A549 (cell line): ENCODE measurements at regions not wholly inside any gene's neighbourhood (a gene's known extent, or its start where the extent isn't known, plus 50 kb on each side); places are given as distances from the start of the nearest gene placed in this dataset.

Experiments used
- ATAC-seq, 2 experiments: fragments of 200-7000 bp in 1 of 2; fragments of >200 bp in 1 of 2; cut with Nextera tagmentation in 1 of 2; cut with Tn5 transposase in 1 of 2; 3 replicates each; pipeline versions ENCODE4 v1.8.0 to v1.9.1; 2018 to 2020; ENCODE audit warnings: mild to moderate bottlenecking in 1 of 2, moderate library complexity in 1 of 2
- CTCF ChIA-PET: fragments of 300-600 bp; sonication (Branson Sonifier 250); formaldehyde crosslinking; extraction: SDS; loops from one replicate; lab custom pipeline; 2021; ENCODE audit warnings: antibody characterized with exemption, inconsistent platforms; lab: Yijun Ruan, JAX
- POLR2A ChIA-PET: fragments of 350-600 bp; formaldehyde crosslinking; extraction: SDS; loops from one replicate; lab custom pipeline; 2021; ENCODE audit warnings: antibody characterized with exemption, inconsistent platforms; lab: Yijun Ruan, JAX
- DNase-seq, 2 experiments: peaks; one replicate each; pipeline versions ENCODE4 v3.0.0 to v3.0.0-alpha.2; 2011 to 2016; ENCODE audit warnings: low read depth in 1 of 2, low spot score in 1 of 2
- FAIRE-seq: peaks from 2 replicates; lab custom pipeline; 2011; peaks lifted over from hg19 to GRCh38; lab: Jason Lieb, UNC
- H3K27ac ChIP-seq, 2 experiments: fragments of >200 bp; sonication (Bioruptor Twin); formaldehyde crosslinking; 3 replicates each; pipeline ENCODE4 v1.5.1; 2016 to 2017
- H3K4me1 ChIP-seq: fragments of >200 bp; sonication (Bioruptor Twin); formaldehyde crosslinking; 3 replicates; pipeline ENCODE4 v1.6.1; 2016
- H3K4me2 ChIP-seq: fragments of >200 bp; sonication (Bioruptor Twin); formaldehyde crosslinking; 3 replicates; pipeline ENCODE4 v1.6.1; 2016
- H3K4me3 ChIP-seq: fragments of >200 bp; sonication (Bioruptor Twin); formaldehyde crosslinking; 3 replicates; pipeline ENCODE4 v1.5.1; 2016
- H3K9me3 ChIP-seq: fragments of >200 bp; sonication (Bioruptor Twin); formaldehyde crosslinking; 3 replicates; pipeline ENCODE4 v1.6.1; 2016
- BHLHE40 ChIP-seq: IDR thresholded peaks from 2 replicates; pipeline ENCODE4 v1.6.1; 2012; ENCODE audit warnings: low read depth, low read length, inconsistent platforms
- CBX8 ChIP-seq: fragments of 200-600 bp; sonication (generic); IDR thresholded peaks from 2 replicates; pipeline ENCODE4 v1.6.1; 2016
- CHD4 ChIP-seq: fragments of 200-600 bp; sonication (generic); IDR thresholded peaks from 2 replicates; pipeline ENCODE4 v1.6.1; 2016; ENCODE audit warnings: antibody characterized with exemption, mild to moderate bottlenecking, borderline replicate concordance
- EHMT2 ChIP-seq: fragments of 200-600 bp; sonication (generic); IDR thresholded peaks from 2 replicates; pipeline ENCODE4 v1.6.1; 2016; ENCODE audit warnings: antibody characterized with exemption, low read depth, mild to moderate bottlenecking, moderate library complexity
- HOXB13 ChIP-seq: fragments of 250-450 bp; sonication (Bioruptor Pico); IDR thresholded peaks from 2 replicates; pipeline ENCODE4 v1.5.0; 2020; ENCODE audit warnings: low read depth, mild to moderate bottlenecking, moderate library complexity
- HOXB5 ChIP-seq: fragments of 250-450 bp; sonication (Bioruptor Pico); IDR thresholded peaks from 2 replicates; pipeline ENCODE4 v1.5.0; 2020; ENCODE audit warnings: mild to moderate bottlenecking, moderate library complexity
- JUN ChIP-seq, 2 experiments: fragments of >200 bp; sonication (Bioruptor Twin); formaldehyde crosslinking; IDR thresholded peaks; 2 replicates in 1 of 2; 3 replicates in 1 of 2; pipeline ENCODE4 v1.6.1; 2016 to 2017
- JUNB ChIP-seq: fragments of >200 bp; sonication (Bioruptor Twin); formaldehyde crosslinking; IDR thresholded peaks from 2 replicates; pipeline ENCODE4 v1.6.1; 2016
- KDM1A ChIP-seq: fragments of 200-600 bp; sonication (generic); IDR thresholded peaks from 2 replicates; pipeline ENCODE4 v1.6.1; 2016; ENCODE audit warnings: low read depth, mild to moderate bottlenecking
- MAFK ChIP-seq: fragments of 450-650 bp; IDR thresholded peaks from 2 replicates; pipeline ENCODE4 v1.6.1; 2014; ENCODE audit not compliant: partially characterized antibody
- MYC ChIP-seq: IDR thresholded peaks from 2 replicates; pipeline ENCODE4 v1.6.1; 2012; ENCODE audit warnings: mild to moderate bottlenecking, inconsistent platforms, low read length, improper control_type of control experiment, borderline replicate concordance
- NR3C1 ChIP-seq: fragments of >200 bp; sonication (Bioruptor Twin); formaldehyde crosslinking; IDR thresholded peaks from 3 replicates; pipeline ENCODE4 v1.6.1; 2017
- RARB ChIP-seq: fragments of 250-450 bp; sonication (Bioruptor Pico); IDR thresholded peaks from 2 replicates; pipeline ENCODE4 v1.8.0; 2021; ENCODE audit warnings: mild to moderate bottlenecking, moderate library complexity
- RNF2 ChIP-seq: fragments of 200-600 bp; sonication (generic); IDR thresholded peaks from 2 replicates; pipeline ENCODE4 v1.6.1; 2016; ENCODE audit warnings: low read depth, mild to moderate bottlenecking, antibody characterized with exemption, moderate library complexity, borderline replicate concordance
- TFCP2L1 ChIP-seq: fragments of 250-450 bp; sonication (Bioruptor Pico); IDR thresholded peaks from 2 replicates; pipeline ENCODE4 v1.5.0; 2021; ENCODE audit warnings: mild to moderate bottlenecking
- TP53 ChIP-seq: fragments of 250-450 bp; sonication (Bioruptor Pico); IDR thresholded peaks from 2 replicates; pipeline ENCODE4 v1.5.0; 2021; ENCODE audit warnings: mild to moderate bottlenecking, moderate library complexity
- ZC3H11A ChIP-seq: fragments of 450-650 bp; IDR thresholded peaks from 2 replicates; pipeline ENCODE4 v1.6.1; 2014; ENCODE audit warnings: antibody characterized with exemption, mild to moderate bottlenecking
- ZFP36 ChIP-seq: fragments of 450-650 bp; IDR thresholded peaks from 2 replicates; pipeline ENCODE4 v1.6.1; 2014; ENCODE audit warnings: borderline replicate concordance; ENCODE audit not compliant: partially characterized antibody
- ZNF302 ChIP-seq: fragments of 250-450 bp; sonication (Bioruptor Pico); IDR thresholded peaks from 2 replicates; pipeline ENCODE4 v1.9.0; 2021; ENCODE audit warnings: inconsistent platforms, mild to moderate bottlenecking, moderate library complexity
- WGBS: methylation state at CpG from one replicate; pipeline ENCODE4 v1.1.6; 2017; ENCODE audit errors: missing lambda C conversion rate; 5-methylcytosine and 5-hydroxymethylcytosine counted together
- TF ChIP-seq, protein P1 (sequence below): fragments of 200-600 bp; sonication (generic); IDR thresholded peaks from 2 replicates; pipeline ENCODE4 v1.6.1; 2016; ENCODE audit warnings: antibody characterized with exemption, mild to moderate bottlenecking, moderate library complexity
- TF ChIP-seq, protein P2 (sequence below): fragments of >200 bp; sonication (Bioruptor Twin); formaldehyde crosslinking; IDR thresholded peaks from 2 replicates; pipeline ENCODE4 v1.6.1; 2016
- TF ChIP-seq, protein P3 (sequence below): IDR thresholded peaks from 2 replicates; pipeline ENCODE4 v1.6.1; 2012; ENCODE audit warnings: low read depth, borderline replicate concordance
- TF ChIP-seq, protein P4 (sequence below): fragments of >200 bp; sonication (Bioruptor Twin); formaldehyde crosslinking; IDR thresholded peaks from 3 replicates; pipeline ENCODE4 v1.5.1; 2016
- TF ChIP-seq, protein P5 (sequence below): fragments of 450-650 bp; IDR thresholded peaks from 2 replicates; pipeline ENCODE4 v1.6.1; 2014; ENCODE audit warnings: antibody characterized with exemption
- TF ChIP-seq, protein P6 (sequence below): fragments of >200 bp; sonication (Bioruptor Twin); formaldehyde crosslinking; IDR thresholded peaks from 3 replicates; pipeline ENCODE4 v1.6.1; 2016

DNA sequence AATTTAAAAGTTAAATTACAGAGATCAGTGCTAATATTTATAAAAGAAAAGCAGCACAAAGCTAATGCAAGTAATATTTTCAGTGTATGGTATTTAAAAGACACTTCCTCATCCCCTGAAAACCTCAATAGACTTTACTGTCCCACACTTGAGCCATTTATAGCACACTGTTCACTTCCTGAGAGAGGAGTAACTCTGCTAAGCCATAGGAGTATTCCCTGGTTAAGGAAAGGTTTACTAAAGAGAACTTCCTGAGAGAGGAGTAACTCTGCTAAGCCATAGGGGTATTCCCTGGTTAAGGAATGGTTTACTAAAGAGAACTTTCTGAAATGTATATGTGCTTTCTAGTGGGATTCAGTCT lies 159.4 kb downstream of the NHLRC3 start:
- ATAC-seq (no peak), FAIRE-seq (no peak), DNase-seq (no peak)
- CTCF ChIA-PET = no interaction called here
- Histone ChIP-seq H3K27ac (no peak overlapping the region), H3K4me2 (no peak overlapping the region), H3K4me1 (no peaks in the 10 kb centered on the region), H3K4me3 (no peak overlapping the region), H3K9me3 (no peaks in the 10 kb centered on the region)
- TF ChIP-seq TFCP2L1 (CRISPR knock-in tag) (no peak), EHMT2 (no peak), MAFK (no peak), KDM1A (no peak), JUN (IDR thresholded peaks at IDR 0.05) (no peak), BHLHE40 (no peak), TP53 (no peak), MYC (no peak), HOXB13 (no peak), ZFP36 (no peak), NR3C1 (no peak), ZC3H11A (no peak), HOXB5 (CRISPR knock-in tag) (no peak), RNF2 (no peak)
- TF ChIP-seq, protein P1, sequence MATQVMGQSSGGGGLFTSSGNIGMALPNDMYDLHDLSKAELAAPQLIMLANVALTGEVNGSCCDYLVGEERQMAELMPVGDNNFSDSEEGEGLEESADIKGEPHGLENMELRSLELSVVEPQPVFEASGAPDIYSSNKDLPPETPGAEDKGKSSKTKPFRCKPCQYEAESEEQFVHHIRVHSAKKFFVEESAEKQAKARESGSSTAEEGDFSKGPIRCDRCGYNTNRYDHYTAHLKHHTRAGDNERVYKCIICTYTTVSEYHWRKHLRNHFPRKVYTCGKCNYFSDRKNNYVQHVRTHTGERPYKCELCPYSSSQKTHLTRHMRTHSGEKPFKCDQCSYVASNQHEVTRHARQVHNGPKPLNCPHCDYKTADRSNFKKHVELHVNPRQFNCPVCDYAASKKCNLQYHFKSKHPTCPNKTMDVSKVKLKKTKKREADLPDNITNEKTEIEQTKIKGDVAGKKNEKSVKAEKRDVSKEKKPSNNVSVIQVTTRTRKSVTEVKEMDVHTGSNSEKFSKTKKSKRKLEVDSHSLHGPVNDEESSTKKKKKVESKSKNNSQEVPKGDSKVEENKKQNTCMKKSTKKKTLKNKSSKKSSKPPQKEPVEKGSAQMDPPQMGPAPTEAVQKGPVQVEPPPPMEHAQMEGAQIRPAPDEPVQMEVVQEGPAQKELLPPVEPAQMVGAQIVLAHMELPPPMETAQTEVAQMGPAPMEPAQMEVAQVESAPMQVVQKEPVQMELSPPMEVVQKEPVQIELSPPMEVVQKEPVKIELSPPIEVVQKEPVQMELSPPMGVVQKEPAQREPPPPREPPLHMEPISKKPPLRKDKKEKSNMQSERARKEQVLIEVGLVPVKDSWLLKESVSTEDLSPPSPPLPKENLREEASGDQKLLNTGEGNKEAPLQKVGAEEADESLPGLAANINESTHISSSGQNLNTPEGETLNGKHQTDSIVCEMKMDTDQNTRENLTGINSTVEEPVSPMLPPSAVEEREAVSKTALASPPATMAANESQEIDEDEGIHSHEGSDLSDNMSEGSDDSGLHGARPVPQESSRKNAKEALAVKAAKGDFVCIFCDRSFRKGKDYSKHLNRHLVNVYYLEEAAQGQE = no peak
- TF ChIP-seq, protein P2, sequence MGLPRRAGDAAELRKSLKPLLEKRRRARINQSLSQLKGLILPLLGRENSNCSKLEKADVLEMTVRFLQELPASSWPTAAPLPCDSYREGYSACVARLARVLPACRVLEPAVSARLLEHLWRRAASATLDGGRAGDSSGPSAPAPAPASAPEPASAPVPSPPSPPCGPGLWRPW = no peak
- TF ChIP-seq, protein P3, sequence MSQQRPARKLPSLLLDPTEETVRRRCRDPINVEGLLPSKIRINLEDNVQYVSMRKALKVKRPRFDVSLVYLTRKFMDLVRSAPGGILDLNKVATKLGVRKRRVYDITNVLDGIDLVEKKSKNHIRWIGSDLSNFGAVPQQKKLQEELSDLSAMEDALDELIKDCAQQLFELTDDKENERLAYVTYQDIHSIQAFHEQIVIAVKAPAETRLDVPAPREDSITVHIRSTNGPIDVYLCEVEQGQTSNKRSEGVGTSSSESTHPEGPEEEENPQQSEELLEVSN = no peak
- TF ChIP-seq, protein P4, sequence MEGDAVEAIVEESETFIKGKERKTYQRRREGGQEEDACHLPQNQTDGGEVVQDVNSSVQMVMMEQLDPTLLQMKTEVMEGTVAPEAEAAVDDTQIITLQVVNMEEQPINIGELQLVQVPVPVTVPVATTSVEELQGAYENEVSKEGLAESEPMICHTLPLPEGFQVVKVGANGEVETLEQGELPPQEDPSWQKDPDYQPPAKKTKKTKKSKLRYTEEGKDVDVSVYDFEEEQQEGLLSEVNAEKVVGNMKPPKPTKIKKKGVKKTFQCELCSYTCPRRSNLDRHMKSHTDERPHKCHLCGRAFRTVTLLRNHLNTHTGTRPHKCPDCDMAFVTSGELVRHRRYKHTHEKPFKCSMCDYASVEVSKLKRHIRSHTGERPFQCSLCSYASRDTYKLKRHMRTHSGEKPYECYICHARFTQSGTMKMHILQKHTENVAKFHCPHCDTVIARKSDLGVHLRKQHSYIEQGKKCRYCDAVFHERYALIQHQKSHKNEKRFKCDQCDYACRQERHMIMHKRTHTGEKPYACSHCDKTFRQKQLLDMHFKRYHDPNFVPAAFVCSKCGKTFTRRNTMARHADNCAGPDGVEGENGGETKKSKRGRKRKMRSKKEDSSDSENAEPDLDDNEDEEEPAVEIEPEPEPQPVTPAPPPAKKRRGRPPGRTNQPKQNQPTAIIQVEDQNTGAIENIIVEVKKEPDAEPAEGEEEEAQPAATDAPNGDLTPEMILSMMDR = no peak
- POLR2A ChIA-PET = no interaction called here

DNA sequence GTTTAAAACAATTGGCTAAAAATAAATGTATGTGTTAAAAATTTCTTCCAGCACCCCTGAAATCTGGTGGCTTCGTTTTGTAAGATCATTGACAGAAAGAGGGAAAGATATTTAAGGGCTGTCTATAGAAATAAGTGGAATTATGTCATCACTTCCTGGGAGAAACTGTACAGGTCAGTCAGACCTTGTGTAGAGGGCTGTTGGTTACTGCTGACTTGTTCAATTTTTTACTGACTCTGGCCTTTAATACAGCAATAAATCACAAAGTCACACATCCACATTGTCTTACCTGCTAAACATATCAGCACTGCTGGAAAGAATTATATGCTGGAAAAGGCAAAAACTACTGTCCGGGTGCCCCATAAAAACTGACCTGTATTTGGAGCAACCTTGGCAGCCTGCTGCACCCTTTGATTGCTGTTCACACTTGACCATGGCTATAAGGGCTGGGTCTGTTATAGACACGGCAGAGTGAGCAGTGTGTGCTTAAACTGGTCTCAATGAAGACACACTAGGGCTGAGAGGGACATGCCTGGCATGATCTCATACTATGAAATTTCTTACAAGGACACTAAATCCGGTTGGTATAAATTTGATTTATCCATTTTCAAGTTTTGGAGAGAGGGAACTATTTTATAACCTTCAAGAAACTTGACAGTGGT lies 162.1 kb downstream of the NHLRC3 start:
- POLR2A ChIA-PET = no interaction called here
- Histone ChIP-seq H3K9me3 (no peaks in the 10 kb centered on the region), H3K4me3 (no peak overlapping the region)
- 8% methylated on average over 4 of the region's 4 CpGs for WGBS
- CTCF ChIA-PET = no interaction called here
- TF ChIP-seq, protein P5, sequence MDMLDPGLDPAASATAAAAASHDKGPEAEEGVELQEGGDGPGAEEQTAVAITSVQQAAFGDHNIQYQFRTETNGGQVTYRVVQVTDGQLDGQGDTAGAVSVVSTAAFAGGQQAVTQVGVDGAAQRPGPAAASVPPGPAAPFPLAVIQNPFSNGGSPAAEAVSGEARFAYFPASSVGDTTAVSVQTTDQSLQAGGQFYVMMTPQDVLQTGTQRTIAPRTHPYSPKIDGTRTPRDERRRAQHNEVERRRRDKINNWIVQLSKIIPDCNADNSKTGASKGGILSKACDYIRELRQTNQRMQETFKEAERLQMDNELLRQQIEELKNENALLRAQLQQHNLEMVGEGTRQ = no peak
- TF ChIP-seq JUNB (no peak), ZNF302 (CRISPR knock-in tag) (no peak), KDM1A (no peak), CHD4 (no peak), RARB (CRISPR knock-in tag) (no peak), CBX8 (no peak), ZC3H11A (no peak)
- TF ChIP-seq, protein P6, sequence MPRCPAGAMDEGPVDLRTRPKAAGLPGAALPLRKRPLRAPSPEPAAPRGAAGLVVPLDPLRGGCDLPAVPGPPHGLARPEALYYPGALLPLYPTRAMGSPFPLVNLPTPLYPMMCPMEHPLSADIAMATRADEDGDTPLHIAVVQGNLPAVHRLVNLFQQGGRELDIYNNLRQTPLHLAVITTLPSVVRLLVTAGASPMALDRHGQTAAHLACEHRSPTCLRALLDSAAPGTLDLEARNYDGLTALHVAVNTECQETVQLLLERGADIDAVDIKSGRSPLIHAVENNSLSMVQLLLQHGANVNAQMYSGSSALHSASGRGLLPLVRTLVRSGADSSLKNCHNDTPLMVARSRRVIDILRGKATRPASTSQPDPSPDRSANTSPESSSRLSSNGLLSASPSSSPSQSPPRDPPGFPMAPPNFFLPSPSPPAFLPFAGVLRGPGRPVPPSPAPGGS = no peak
- TF ChIP-seq, all 56 proteins: peak for 0
- H3K4me1 ChIP-seq = no peaks in the 10 kb centered on the region
- DNase-seq = no peak
- H3K4me2 ChIP-seq = no peak overlapping the region
- no peak for ATAC-seq
- no peak overlapping the region for H3K27ac ChIP-seq
- FAIRE-seq = no peak
